WERI-Rb-1 (cell line): ENCODE measurements at regions not wholly inside any gene's neighbourhood (a gene's known extent, or its start where the extent isn't known, plus 50 kb on each side); places are given as distances from the start of the nearest gene placed in this dataset.

Experiments used
- DNase-seq: peaks from one replicate; pipeline ENCODE4 v3.0.0-alpha.2; 2020
- H3K27ac ChIP-seq: fragments of 250-450 bp; sonication (Bioruptor Pico); 2 replicates; pipeline ENCODE4 v1.5.1; 2020; ENCODE audit warnings: mild to moderate bottlenecking, moderate library complexity
- H3K27me3 ChIP-seq: fragments of 250-450 bp; sonication (Bioruptor Pico); 2 replicates; pipeline ENCODE4 v1.5.1; 2021; ENCODE audit warnings: mild to moderate bottlenecking, low read depth, moderate library complexity; ENCODE audit not compliant: insufficient read depth, severe bottlenecking
- H3K36me3 ChIP-seq: fragments of 250-450 bp; sonication (Bioruptor Pico); 2 replicates; pipeline ENCODE4 v1.5.1; 2020; ENCODE audit warnings: mild to moderate bottlenecking, moderate library complexity
- H3K4me3 ChIP-seq: 2 replicates; pipeline ENCODE4 v1.5.1; 2011; ENCODE audit warnings: low read depth, mild to moderate bottlenecking, control low read depth, low read length
- H3K9me3 ChIP-seq: fragments of 250-450 bp; sonication (Bioruptor Pico); 2 replicates; pipeline ENCODE4 v1.5.1; 2021; ENCODE audit warnings: mild to moderate bottlenecking, moderate library complexity; ENCODE audit not compliant: severe bottlenecking
- CTCF ChIP-seq: IDR thresholded peaks from 2 replicates; pipeline ENCODE4 v1.5.1; 2011; ENCODE audit warnings: low read depth, mild to moderate bottlenecking, control low read depth, inconsistent platforms, low read length

GRCh38 chr14:53824061-53824460 lies 132.6 kb downstream of the BMP4 start:
- H3K4me3 ChIP-seq: no peak overlapping the region
- no peak overlapping the region for H3K27ac ChIP-seq
- TF ChIP-seq CTCF: no peak
- H3K36me3 ChIP-seq: no peaks in the 10 kb centered on the region
- H3K9me3 ChIP-seq: no peaks in the 10 kb centered on the region
- no peak for DNase-seq
- peaks cover 46% of the 10 kb centered on the region for H3K27me3 ChIP-seq

GRCh38 chr14:53814392-53814791 lies 142.2 kb downstream of the BMP4 start:
- H3K27me3 ChIP-seq: peaks cover 35% of the 10 kb centered on the region
- no peak overlapping the region for H3K4me3 ChIP-seq
- no peak overlapping the region for H3K27ac ChIP-seq
- no peaks in the 10 kb centered on the region for H3K36me3 ChIP-seq
- no peaks in the 10 kb centered on the region for H3K9me3 ChIP-seq
- no peak for DNase-seq
- TF ChIP-seq CTCF: no peak

- Histone ChIP-seq H3K36me3 (no peaks in the 10 kb centered on the region), H3K27me3 (peaks cover 25% of the 10 kb centered on the region), H3K4me3 (no peak overlapping the region), H3K9me3 (no peaks in the 10 kb centered on the region), H3K27ac (no peak overlapping the region)
- DNase-seq: no peak
- TF ChIP-seq CTCF: no peak
Observed at GRCh38 chr14:53810221-53810620, 146.4 kb downstream of the BMP4 start.

- Histone ChIP-seq H3K9me3 (no peaks in the 10 kb centered on the region), H3K36me3 (no peaks in the 10 kb centered on the region), H3K27ac (no peak overlapping the region), H3K27me3 (peaks cover 27% of the 10 kb centered on the region), H3K4me3 (no peak overlapping the region)
- no peak for DNase-seq
- no peak for TF ChIP-seq CTCF
Observed at GRCh38 chr14:53808042-53808441, 148.6 kb downstream of the BMP4 start.

GRCh38 chr14:53807542-53807941 lies 149.1 kb downstream of the BMP4 start:
- Histone ChIP-seq H3K36me3 (no peaks in the 10 kb centered on the region), H3K27me3 (peaks cover 24% of the 10 kb centered on the region), H3K9me3 (no peaks in the 10 kb centered on the region), H3K27ac (no peak overlapping the region), H3K4me3 (no peak overlapping the region)
- DNase-seq: no peak
- TF ChIP-seq CTCF: no peak

GRCh38 chr14:53807108-53807507 lies 149.5 kb downstream of the BMP4 start:
- no peaks in the 10 kb centered on the region for H3K36me3 ChIP-seq
- no peaks in the 10 kb centered on the region for H3K9me3 ChIP-seq
- DNase-seq: no peak
- no peak for TF ChIP-seq CTCF
- H3K27ac ChIP-seq: no peak overlapping the region
- H3K27me3 ChIP-seq: peaks cover 24% of the 10 kb centered on the region
- no peak overlapping the region for H3K4me3 ChIP-seq
